GM19397 (cell line): ENCODE measurements at regions not wholly inside any gene's neighbourhood (a gene's known extent, or its start where the extent isn't known, plus 50 kb on each side); places are given as distances from the start of the nearest gene placed in this dataset.

Source experiments
- ATAC-seq: cut with Tn5 transposase; IDR thresholded peaks from one replicate; pipeline ENCODE4 v1.9.1; 2021; ENCODE audit warnings: mild to moderate bottlenecking, moderate library complexity; ENCODE audit not compliant: unreplicated experiment

DNA sequence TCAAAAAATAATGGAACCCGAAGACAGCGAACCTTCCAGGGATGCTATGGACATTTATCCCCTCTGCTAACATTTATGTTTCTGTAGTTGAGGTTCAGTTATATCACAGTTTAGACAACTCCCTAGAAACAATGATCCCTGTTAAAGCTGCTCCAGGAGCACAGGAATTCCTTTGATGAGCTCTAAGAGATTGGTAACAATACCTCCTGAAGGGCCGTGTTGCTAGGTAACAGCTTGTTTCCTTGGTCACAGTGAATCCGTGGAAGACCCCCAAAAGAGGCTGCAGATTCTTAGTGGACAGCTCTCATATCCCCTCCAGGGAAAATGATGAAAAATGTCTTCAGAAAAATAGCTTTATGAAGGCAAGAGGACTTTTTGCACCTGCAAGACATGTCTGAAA lies 160.2 kb downstream of the SERPINI1 start:
- no peak for ATAC-seq

DNA sequence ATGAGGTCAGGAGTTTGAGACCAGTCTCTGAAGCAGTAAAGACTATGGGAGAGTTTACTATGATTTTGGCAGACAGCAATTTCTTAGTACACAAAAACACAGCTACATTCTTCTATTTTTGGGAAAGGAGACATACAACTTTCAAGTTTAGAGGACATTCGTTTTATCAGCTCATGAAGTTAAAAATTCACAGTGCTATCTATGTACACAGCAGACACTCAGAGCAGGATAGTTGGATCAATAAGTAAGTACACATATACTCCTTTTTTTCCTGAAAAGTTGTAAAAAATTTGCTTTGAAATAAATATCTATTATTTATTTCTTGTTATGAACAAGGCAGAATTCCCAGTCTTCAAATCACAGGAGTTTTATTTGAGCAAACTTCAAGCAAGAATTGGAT lies 159.7 kb downstream of the SERPINI1 start:
- ATAC-seq = no peak

DNA sequence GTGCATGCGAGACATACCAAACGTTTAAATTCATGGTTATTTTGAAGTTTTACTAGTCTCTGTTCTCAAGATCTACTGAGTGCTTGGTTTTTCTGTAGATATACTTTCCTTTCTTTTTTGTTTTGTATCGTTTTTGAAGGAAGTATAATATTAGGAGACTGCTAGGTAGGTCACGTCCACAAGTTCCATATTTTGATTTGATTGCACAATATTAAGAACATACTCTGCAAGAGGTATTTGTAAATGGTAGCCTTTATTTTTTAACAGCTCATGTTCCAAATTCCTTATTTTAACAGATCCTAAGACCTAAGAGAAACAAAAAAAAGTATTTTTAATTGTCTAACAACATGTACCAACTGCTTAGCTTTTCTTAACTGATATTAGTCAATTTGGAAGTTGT lies 156.7 kb downstream of the SERPINI1 start:
- no peak for ATAC-seq

DNA sequence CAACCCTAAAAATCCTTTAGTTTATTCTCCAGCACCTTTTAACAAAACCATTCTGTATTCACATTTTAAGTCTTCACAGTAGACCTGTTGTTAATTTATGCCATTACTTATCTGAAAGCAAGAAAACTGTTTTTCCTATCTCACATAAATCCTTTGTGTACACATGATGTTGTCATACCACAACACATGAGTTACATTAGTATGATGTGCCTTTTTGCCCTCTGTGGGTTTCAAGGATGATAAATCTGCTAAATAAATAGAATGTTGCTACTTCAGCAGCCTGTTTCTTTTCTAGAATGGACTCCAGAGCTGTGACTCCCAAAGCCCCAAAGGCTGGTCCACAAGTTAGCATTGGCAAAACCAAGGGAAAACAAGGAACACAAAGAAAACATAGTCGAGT lies 151.6 kb downstream of the SERPINI1 start:
- ATAC-seq = no peak

DNA sequence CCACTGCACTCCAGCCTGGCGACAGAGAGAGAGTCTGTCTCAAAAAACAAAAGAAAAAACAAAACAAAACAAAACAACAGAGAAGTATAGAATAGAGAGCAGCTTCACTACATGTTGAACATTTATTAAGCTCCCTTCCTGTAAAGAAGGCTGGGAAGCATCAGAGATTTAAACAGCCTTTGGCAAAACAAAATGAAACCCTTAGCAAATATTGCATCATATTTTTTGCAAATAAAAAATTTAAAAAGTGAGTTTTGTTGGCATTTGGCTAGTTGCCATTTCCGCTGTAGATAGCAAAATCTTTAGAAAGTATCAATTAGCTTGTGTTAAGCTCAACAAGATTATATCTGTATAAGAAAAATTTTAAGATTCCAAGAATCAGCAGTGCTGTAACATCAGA lies 151.2 kb downstream of the SERPINI1 start:
- ATAC-seq = no peak

DNA sequence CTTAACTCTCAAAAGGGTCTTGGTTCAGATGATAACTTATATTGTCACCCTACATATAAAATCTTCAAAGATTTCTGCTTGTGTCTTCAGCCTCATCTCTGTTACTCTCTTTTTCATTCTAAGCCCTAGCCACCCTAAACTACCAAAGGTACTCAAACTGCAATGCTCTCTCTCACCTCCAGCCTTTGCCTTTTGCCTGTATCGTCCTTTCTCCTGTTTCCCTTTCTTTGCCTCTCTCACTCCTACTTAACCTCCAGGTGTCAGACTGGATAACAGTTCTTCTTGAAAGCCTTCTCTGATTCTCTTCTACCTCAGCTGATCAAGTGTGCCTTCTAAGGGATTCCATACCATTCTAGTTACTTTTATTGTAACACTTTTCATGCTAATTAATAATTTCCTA lies 149.8 kb downstream of the SERPINI1 start:
- ATAC-seq = no peak

DNA sequence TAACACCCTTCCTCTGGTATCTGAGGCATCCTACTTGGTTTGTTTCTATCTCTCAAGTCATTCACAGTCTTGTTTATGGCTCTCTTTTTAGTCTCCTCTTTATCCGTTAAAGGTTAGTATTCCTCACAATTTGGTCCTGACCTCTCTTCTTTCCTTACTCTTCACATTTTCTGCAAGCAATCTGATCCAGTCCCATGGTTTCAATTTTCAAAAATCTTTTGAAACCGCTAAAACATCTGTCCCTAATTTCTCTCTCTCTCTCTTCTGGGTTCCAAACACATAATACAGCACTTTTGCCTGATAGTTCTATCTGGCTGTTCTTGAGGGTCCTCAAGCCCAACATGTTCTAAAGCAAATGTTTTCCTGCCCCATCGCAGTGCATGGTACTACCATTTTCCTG lies 149.0 kb downstream of the SERPINI1 start:
- no peak for ATAC-seq

DNA sequence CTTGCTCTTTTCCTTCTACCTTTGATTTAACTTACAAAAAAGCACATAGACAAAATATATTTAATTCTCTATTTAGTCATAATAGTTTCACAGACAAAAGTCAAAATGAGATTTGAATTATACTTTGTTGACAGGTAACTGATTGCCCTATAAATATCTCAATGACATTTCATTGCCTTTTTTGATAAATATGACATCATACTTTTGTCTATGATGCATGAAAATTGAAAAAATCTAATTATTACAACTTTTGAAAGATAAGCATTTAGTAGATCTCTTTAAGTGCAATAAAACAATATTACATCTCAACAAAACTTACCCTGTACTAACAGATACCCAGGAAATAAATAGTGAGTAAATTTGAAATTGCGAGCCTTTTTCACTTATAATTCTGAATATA lies 147.9 kb downstream of the SERPINI1 start:
- no peak for ATAC-seq

DNA sequence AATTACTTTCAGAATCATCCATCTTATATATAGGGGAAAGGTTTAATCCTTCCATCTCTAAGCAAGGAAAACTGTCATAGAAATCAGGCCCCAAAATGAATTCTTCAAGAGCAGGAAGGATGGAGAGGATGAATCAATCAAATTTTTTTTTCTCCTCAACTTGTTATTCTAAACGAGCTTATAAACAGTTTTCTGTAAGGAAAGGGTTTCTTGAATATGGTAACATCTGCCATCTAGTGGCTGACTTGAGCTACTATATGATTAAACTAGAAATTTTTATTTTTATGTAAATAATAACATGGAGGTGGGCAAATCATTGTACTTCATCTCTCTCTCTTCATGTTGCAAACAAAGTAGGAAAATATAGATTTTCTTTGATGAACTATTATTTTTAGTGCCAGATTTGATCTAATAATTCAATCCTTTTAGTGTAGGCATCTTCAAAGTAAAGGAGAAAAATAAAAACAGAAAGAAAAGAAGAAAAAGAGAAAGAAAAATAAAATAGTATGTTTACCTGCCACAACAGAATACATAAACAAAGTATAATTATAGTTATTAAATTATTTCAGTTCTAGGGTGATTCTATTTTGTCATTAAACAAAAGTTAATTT lies 146.6 kb downstream of the SERPINI1 start:
- peak; percentile 71 for ATAC-seq

DNA sequence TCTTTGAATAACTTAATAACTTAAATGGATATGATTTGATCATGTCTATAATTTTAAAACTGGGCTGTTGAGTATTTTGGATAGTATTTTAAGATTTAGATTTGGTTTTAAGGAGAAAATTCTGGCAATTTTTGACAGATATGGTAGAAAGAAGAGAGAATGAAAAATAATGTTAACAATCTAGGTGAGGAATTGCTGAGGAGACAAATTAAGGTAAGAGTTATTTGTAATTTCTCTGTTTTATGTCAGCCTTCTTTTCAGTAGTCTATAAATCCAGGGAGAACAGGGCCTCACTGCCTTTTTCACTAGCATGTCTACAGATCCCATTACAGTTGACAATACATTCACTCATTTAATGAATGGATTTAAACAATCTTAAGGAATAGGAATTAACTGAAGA lies 144.7 kb downstream of the SERPINI1 start:
- ATAC-seq = no peak

DNA sequence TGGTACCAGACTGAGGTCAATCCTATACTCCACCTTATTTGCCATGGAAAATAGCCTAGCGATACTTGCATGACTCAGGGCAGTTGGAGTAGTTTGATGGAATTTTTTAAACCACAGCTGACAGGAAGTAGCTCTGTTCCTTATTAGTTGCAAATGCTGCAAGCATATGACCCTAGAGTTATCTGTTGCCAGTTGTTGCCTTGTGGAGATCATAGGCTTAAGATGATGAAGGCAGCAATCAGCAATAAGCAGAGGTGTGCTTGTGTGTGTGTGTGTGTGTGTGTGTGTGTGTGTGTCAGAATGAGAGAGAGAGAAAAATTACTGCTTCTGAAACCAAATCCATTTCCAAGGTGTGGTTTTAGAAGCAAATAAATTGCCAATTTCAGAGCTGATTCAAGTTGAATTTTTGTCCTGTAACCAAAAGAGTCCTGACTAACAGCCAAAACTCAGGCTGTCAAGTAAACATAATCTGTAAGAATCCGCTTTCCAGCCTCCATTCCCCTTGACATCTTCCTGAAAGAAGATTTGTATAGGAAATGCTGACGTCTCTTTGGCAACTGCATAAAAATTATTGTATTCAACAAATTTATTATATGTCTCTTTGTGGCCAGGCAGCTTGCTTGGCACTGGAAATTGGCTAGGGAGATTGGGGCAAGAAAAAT lies 141.2 kb downstream of the SERPINI1 start:
- no peak for ATAC-seq
